NT2/D1 (cell line): ENCODE measurements at regions not wholly inside any gene's neighbourhood (a gene's known extent, or its start where the extent isn't known, plus 50 kb on each side); places are given as distances from the start of the nearest gene placed in this dataset.

Experiments used
- DNase-seq: peaks from one replicate; pipeline ENCODE4 v3.0.0-alpha.2; 2011; ENCODE audit warnings: low read depth, low spot score
- H3K27me3 ChIP-seq: 2 replicates; pipeline ENCODE4 v1.6.0; 2011; ENCODE audit warnings: mild to moderate bottlenecking; ENCODE audit not compliant: insufficient read length, insufficient read depth
- H3K36me3 ChIP-seq: 2 replicates; pipeline ENCODE4 v1.6.1; 2011; ENCODE audit warnings: mild to moderate bottlenecking, low read length, mixed read lengths; ENCODE audit not compliant: insufficient read depth, insufficient read length
- H3K4me1 ChIP-seq: 2 replicates; pipeline ENCODE4 v1.5.1; 2011; ENCODE audit not compliant: insufficient read depth, insufficient read length
- H3K4me3 ChIP-seq: 2 replicates; pipeline ENCODE4 v1.5.1; 2011; ENCODE audit warnings: low read depth; ENCODE audit not compliant: insufficient read length
- H3K9ac ChIP-seq: 2 replicates; pipeline ENCODE4 v1.6.0; 2011; ENCODE audit warnings: low read depth; ENCODE audit not compliant: insufficient read length
- H3K9me3 ChIP-seq: 2 replicates; pipeline ENCODE4 v1.5.1; 2011; ENCODE audit warnings: mild to moderate bottlenecking, low read length; ENCODE audit not compliant: insufficient read depth
- SUZ12 ChIP-seq: IDR thresholded peaks from 2 replicates; pipeline ENCODE4 v1.6.1; 2011; ENCODE audit not compliant: insufficient read length, insufficient read depth; ENCODE audit errors: extremely low read depth
- YY1 ChIP-seq: IDR thresholded peaks from 2 replicates; pipeline ENCODE4 v1.6.1; 2011; ENCODE audit not compliant: insufficient read length, insufficient read depth
- ZNF274 ChIP-seq: IDR thresholded peaks from 2 replicates; pipeline ENCODE4 v1.6.1; 2011; ENCODE audit warnings: mild to moderate bottlenecking, low read depth, low read length

GRCh38 chr1:88288571-88288970 is 395.5 kb upstream of the PKN2 start:
- TF ChIP-seq SUZ12 (no peak), YY1 (no peak), ZNF274 (no peak)
- H3K4me3 ChIP-seq: no peak overlapping the region
- no peak overlapping the region for H3K9ac ChIP-seq
- no peaks in the 10 kb centered on the region for H3K27me3 ChIP-seq
- no peaks in the 10 kb centered on the region for H3K36me3 ChIP-seq
- no peaks in the 10 kb centered on the region for H3K4me1 ChIP-seq
- H3K9me3 ChIP-seq: no peaks in the 10 kb centered on the region
- no peak for DNase-seq

GRCh38 chr1:88289401-88290102 is 394.5 kb upstream of the PKN2 start:
- no peaks in the 10 kb centered on the region for H3K27me3 ChIP-seq
- no peaks in the 10 kb centered on the region for H3K36me3 ChIP-seq
- H3K4me1 ChIP-seq: no peaks in the 10 kb centered on the region
- H3K4me3 ChIP-seq: no peak overlapping the region
- no peak for DNase-seq
- H3K9ac ChIP-seq: no peak overlapping the region
- TF ChIP-seq YY1: no peak
- TF ChIP-seq SUZ12: no peak
- TF ChIP-seq ZNF274: no peak
- no peaks in the 10 kb centered on the region for H3K9me3 ChIP-seq

GRCh38 chr1:88291611-88292354 is 392.3 kb upstream of the PKN2 start:
- no peak for DNase-seq
- H3K4me3 ChIP-seq: no peak overlapping the region
- TF ChIP-seq SUZ12 (no peak), ZNF274 (no peak), YY1 (no peak)
- H3K9me3 ChIP-seq: no peaks in the 10 kb centered on the region
- H3K9ac ChIP-seq: no peak overlapping the region
- H3K36me3 ChIP-seq: no peaks in the 10 kb centered on the region
- no peaks in the 10 kb centered on the region for H3K4me1 ChIP-seq
- no peaks in the 10 kb centered on the region for H3K27me3 ChIP-seq

- no peaks in the 10 kb centered on the region for H3K9me3 ChIP-seq
- no peaks in the 10 kb centered on the region for H3K27me3 ChIP-seq
- H3K4me1 ChIP-seq: no peaks in the 10 kb centered on the region
- H3K36me3 ChIP-seq: no peaks in the 10 kb centered on the region
- H3K9ac ChIP-seq: no peak overlapping the region
- DNase-seq: no peak
- H3K4me3 ChIP-seq: no peak overlapping the region
- TF ChIP-seq YY1 (no peak), SUZ12 (no peak), ZNF274 (no peak)
Observed at GRCh38 chr1:88293691-88294190, 390.3 kb upstream of the PKN2 start.

GRCh38 chr1:88296227-88296626 is 387.8 kb upstream of the PKN2 start:
- Histone ChIP-seq H3K4me1 (no peaks in the 10 kb centered on the region), H3K9me3 (no peaks in the 10 kb centered on the region), H3K36me3 (no peaks in the 10 kb centered on the region), H3K27me3 (no peaks in the 10 kb centered on the region), H3K9ac (no peak overlapping the region), H3K4me3 (no peak overlapping the region)
- DNase-seq: no peak
- no peak for TF ChIP-seq ZNF274
- TF ChIP-seq SUZ12: no peak
- no peak for TF ChIP-seq YY1

- no peaks in the 10 kb centered on the region for H3K36me3 ChIP-seq
- no peaks in the 10 kb centered on the region for H3K4me1 ChIP-seq
- no peak overlapping the region for H3K9ac ChIP-seq
- no peak overlapping the region for H3K4me3 ChIP-seq
- no peaks in the 10 kb centered on the region for H3K9me3 ChIP-seq
- DNase-seq: no peak
- no peaks in the 10 kb centered on the region for H3K27me3 ChIP-seq
- no peak for TF ChIP-seq ZNF274
- no peak for TF ChIP-seq SUZ12
- TF ChIP-seq YY1: no peak
Observed at GRCh38 chr1:88296642-88297041, 387.4 kb upstream of the PKN2 start.

- H3K4me3 ChIP-seq: no peak overlapping the region
Observed at GRCh38 chr1:88298506-88298905, 385.6 kb upstream of the PKN2 start.

More at GRCh38 chr1:88298506-88298905, 385.6 kb upstream of the PKN2 start:
- Histone ChIP-seq H3K27me3 (no peaks in the 10 kb centered on the region), H3K9me3 (no peaks in the 10 kb centered on the region), H3K4me1 (no peaks in the 10 kb centered on the region), H3K9ac (no peak overlapping the region), H3K36me3 (no peaks in the 10 kb centered on the region)
- DNase-seq: no peak
- TF ChIP-seq ZNF274 (no peak), YY1 (no peak), SUZ12 (no peak)
